ENCODE measurements at regions not wholly inside any gene's neighbourhood (a gene's known extent, or its start where the extent isn't known, plus 50 kb on each side); places are given as distances from the start of the nearest gene placed in this dataset.

GRCh38 chr4:19478791-19479190 lies 772.9 kb upstream of the SLIT2 start:
- H3K79me2 ChIP-seq (ENCODE audit: insufficient read depth), result no peaks in the 10 kb centered on the region
- peaks cover 0 to 5% of the 10 kb centered on the region in 2 experiments; a peak in 1 of 4 replicates for H3K4me1 ChIP-seq (ENCODE audit: control insufficient read depth in 1 of 2, insufficient read depth in 2 of 2, low read depth in 1 of 2, low read length in 1 of 2)
- ChIA-PET POLR2A (no interaction called here), CTCF (no interaction called here)
- peaks cover 6% of the 10 kb centered on the region for H3F3A ChIP-seq (replicated peaks; ENCODE audit: insufficient read depth)
- no peak overlapping the region for H3K9ac ChIP-seq
- 91% methylated on average over 2 of the region's 2 CpGs for WGBS (ENCODE audit: low lambda C conversion rate)
- H3K27me3 ChIP-seq (ENCODE audit: insufficient read depth), result no peaks in the 10 kb centered on the region
- no peak overlapping the region for H2AFZ ChIP-seq (ENCODE audit: low read depth)
- H3K9me2 ChIP-seq, result no peaks in the 10 kb centered on the region
- no peak overlapping the region for H3K4me3 ChIP-seq (ENCODE audit: low read depth in 2 of 2, low read length in 1 of 2)
- no peaks in the 10 kb centered on the region for H4K20me1 ChIP-seq (ENCODE audit: insufficient read depth)
- no peaks in the 10 kb centered on the region for H3K9me3 ChIP-seq
- TF ChIP-seq RAD21 (IDR thresholded peaks at IDR 0.05; ENCODE audit: low read length) (no peak), TCF12 (IDR thresholded peaks at IDR 0.05) (no peak), RCOR1 (IDR thresholded peaks at IDR 0.05; ENCODE audit: low read length) (no peak), ELF1 (IDR thresholded peaks at IDR 0.05) (no peak), MAX (IDR thresholded peaks at IDR 0.05; ENCODE audit: low read depth) (no peak), TEAD4 (IDR thresholded peaks at IDR 0.05; ENCODE audit: borderline replicate concordance, insufficient read depth) (no peak), MXI1 (IDR thresholded peaks at IDR 0.05; ENCODE audit: low read depth, low read length) (no peak), NFIC (IDR thresholded peaks at IDR 0.05; ENCODE audit: borderline replicate concordance) (no peak)
- TF ChIP-seq, protein P1, sequence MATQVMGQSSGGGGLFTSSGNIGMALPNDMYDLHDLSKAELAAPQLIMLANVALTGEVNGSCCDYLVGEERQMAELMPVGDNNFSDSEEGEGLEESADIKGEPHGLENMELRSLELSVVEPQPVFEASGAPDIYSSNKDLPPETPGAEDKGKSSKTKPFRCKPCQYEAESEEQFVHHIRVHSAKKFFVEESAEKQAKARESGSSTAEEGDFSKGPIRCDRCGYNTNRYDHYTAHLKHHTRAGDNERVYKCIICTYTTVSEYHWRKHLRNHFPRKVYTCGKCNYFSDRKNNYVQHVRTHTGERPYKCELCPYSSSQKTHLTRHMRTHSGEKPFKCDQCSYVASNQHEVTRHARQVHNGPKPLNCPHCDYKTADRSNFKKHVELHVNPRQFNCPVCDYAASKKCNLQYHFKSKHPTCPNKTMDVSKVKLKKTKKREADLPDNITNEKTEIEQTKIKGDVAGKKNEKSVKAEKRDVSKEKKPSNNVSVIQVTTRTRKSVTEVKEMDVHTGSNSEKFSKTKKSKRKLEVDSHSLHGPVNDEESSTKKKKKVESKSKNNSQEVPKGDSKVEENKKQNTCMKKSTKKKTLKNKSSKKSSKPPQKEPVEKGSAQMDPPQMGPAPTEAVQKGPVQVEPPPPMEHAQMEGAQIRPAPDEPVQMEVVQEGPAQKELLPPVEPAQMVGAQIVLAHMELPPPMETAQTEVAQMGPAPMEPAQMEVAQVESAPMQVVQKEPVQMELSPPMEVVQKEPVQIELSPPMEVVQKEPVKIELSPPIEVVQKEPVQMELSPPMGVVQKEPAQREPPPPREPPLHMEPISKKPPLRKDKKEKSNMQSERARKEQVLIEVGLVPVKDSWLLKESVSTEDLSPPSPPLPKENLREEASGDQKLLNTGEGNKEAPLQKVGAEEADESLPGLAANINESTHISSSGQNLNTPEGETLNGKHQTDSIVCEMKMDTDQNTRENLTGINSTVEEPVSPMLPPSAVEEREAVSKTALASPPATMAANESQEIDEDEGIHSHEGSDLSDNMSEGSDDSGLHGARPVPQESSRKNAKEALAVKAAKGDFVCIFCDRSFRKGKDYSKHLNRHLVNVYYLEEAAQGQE (IDR thresholded peaks at IDR 0.05; ENCODE audit: low read depth, low read length), result no peak
- TF ChIP-seq, protein P2, sequence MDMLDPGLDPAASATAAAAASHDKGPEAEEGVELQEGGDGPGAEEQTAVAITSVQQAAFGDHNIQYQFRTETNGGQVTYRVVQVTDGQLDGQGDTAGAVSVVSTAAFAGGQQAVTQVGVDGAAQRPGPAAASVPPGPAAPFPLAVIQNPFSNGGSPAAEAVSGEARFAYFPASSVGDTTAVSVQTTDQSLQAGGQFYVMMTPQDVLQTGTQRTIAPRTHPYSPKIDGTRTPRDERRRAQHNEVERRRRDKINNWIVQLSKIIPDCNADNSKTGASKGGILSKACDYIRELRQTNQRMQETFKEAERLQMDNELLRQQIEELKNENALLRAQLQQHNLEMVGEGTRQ (IDR thresholded peaks at IDR 0.05; ENCODE audit: borderline replicate concordance, low read depth, low read length), result no peak
- TF ChIP-seq, protein P3, sequence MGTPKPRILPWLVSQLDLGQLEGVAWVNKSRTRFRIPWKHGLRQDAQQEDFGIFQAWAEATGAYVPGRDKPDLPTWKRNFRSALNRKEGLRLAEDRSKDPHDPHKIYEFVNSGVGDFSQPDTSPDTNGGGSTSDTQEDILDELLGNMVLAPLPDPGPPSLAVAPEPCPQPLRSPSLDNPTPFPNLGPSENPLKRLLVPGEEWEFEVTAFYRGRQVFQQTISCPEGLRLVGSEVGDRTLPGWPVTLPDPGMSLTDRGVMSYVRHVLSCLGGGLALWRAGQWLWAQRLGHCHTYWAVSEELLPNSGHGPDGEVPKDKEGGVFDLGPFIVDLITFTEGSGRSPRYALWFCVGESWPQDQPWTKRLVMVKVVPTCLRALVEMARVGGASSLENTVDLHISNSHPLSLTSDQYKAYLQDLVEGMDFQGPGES (IDR thresholded peaks at IDR 0.05; ENCODE audit: low read depth, low read length), result no peak
- H3K36me3 ChIP-seq (replicated peaks in 1 of 2; ENCODE audit: control insufficient read depth in 1 of 2, insufficient read depth in 2 of 2, low read length in 1 of 2), result no peaks in the 10 kb centered on the region
- DNase-seq, result no peak
- H3K27ac ChIP-seq (ENCODE audit: low read depth in 2 of 2, low read length in 1 of 2), result peak overlapping the region in 1 of 2 experiments; percentile 37; a peak in 1 of 4 replicates
- no peak overlapping the region for H3K4me2 ChIP-seq

GRCh38 chr4:19473569-19473968 lies 778.1 kb upstream of the SLIT2 start:
- 50% methylated on average over 1 of the region's 1 CpG for WGBS (ENCODE audit: low lambda C conversion rate)
- ChIA-PET POLR2A (no interaction called here), CTCF (no interaction called here)
- Histone ChIP-seq H3K4me3 (ENCODE audit: low read depth in 2 of 2, low read length in 1 of 2) (no peak overlapping the region), H3K79me2 (ENCODE audit: insufficient read depth) (no peaks in the 10 kb centered on the region), H3K9me3 (no peaks in the 10 kb centered on the region), H3K9ac (no peak overlapping the region), H2AFZ (ENCODE audit: low read depth) (no peak overlapping the region), H3K36me3 (replicated peaks in 1 of 2; ENCODE audit: control insufficient read depth in 1 of 2, insufficient read depth in 2 of 2, low read length in 1 of 2) (no peaks in the 10 kb centered on the region), H3K4me1 (ENCODE audit: control insufficient read depth in 1 of 2, insufficient read depth in 2 of 2, low read depth in 1 of 2, low read length in 1 of 2) (no peaks in the 10 kb centered on the region; a peak in 1 of 4 replicates), H3F3A (replicated peaks; ENCODE audit: insufficient read depth) (no peaks in the 10 kb centered on the region), H3K27ac (ENCODE audit: low read depth in 2 of 2, low read length in 1 of 2) (no peak overlapping the region), H3K4me2 (no peak overlapping the region), H4K20me1 (ENCODE audit: insufficient read depth) (no peaks in the 10 kb centered on the region), H3K9me2 (no peaks in the 10 kb centered on the region), H3K27me3 (ENCODE audit: insufficient read depth) (no peaks in the 10 kb centered on the region)
- no peak for DNase-seq
- TF ChIP-seq SIN3A (IDR thresholded peaks at IDR 0.05; ENCODE audit: borderline replicate concordance, low read depth, low read length) (no peak), EZH2phosphoT487 (IDR thresholded peaks at IDR 0.05; ENCODE audit: borderline replicate concordance, low read depth) (no peak), FOSL2 (IDR thresholded peaks at IDR 0.05; ENCODE audit: borderline replicate concordance, low read depth) (no peak), TEAD4 (IDR thresholded peaks at IDR 0.05; ENCODE audit: borderline replicate concordance, insufficient read depth) (no peak), RFX5 (IDR thresholded peaks at IDR 0.05; ENCODE audit: low read length) (no peak)
- TF ChIP-seq, protein P1 (IDR thresholded peaks at IDR 0.05; ENCODE audit: low read depth, low read length), result no peak
- TF ChIP-seq, protein P4, sequence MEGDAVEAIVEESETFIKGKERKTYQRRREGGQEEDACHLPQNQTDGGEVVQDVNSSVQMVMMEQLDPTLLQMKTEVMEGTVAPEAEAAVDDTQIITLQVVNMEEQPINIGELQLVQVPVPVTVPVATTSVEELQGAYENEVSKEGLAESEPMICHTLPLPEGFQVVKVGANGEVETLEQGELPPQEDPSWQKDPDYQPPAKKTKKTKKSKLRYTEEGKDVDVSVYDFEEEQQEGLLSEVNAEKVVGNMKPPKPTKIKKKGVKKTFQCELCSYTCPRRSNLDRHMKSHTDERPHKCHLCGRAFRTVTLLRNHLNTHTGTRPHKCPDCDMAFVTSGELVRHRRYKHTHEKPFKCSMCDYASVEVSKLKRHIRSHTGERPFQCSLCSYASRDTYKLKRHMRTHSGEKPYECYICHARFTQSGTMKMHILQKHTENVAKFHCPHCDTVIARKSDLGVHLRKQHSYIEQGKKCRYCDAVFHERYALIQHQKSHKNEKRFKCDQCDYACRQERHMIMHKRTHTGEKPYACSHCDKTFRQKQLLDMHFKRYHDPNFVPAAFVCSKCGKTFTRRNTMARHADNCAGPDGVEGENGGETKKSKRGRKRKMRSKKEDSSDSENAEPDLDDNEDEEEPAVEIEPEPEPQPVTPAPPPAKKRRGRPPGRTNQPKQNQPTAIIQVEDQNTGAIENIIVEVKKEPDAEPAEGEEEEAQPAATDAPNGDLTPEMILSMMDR (IDR thresholded peaks at IDR 0.05), result no peak

Measured in SK-N-SH (cell line).